ENCODE measurements at regions not wholly inside any gene's neighbourhood (a gene's known extent, or its start where the extent isn't known, plus 50 kb on each side); places are given as distances from the start of the nearest gene placed in this dataset.

DNA sequence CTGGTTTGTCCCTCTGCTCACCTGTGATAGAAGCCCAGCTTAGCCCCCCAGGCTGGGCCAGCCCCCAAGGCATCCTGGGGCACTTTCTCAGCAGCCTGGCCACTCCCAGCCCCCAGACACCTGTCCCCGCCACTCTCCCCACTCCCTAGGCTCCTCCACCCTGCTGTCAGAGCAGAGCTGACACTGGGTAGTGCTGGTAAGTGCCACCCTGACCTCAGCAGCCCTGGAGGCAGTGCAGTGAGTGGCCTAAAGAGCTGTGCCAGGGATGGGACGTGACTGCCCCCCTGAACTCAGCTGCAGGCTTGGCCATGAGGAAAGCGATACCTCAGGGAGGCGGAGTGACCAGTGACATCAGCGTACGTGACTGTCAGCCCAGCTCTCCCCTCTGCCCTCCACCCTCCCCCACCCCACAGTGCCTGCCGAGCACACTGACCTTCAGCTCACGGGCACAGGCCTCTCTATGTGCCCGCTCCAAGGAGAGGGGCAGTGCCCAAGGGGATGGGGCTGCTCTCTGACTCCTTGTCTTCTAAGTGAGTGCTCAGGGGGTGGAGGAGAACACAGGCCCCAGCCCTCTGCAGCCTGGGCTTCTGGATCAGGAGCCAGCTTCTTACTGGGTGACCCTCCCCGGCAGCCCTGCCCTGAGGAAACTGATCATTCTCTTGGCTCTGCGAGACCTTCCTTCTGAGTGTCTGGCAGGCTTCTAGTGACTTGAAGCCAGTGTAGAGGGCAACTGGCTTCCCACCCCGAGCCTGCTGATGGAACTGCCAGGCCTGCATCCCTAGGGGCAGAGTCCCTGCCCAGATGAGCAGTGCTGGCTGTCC lies 172.7 kb downstream of the MRPL14 start (continued):
- TF ChIP-seq, protein P1, sequence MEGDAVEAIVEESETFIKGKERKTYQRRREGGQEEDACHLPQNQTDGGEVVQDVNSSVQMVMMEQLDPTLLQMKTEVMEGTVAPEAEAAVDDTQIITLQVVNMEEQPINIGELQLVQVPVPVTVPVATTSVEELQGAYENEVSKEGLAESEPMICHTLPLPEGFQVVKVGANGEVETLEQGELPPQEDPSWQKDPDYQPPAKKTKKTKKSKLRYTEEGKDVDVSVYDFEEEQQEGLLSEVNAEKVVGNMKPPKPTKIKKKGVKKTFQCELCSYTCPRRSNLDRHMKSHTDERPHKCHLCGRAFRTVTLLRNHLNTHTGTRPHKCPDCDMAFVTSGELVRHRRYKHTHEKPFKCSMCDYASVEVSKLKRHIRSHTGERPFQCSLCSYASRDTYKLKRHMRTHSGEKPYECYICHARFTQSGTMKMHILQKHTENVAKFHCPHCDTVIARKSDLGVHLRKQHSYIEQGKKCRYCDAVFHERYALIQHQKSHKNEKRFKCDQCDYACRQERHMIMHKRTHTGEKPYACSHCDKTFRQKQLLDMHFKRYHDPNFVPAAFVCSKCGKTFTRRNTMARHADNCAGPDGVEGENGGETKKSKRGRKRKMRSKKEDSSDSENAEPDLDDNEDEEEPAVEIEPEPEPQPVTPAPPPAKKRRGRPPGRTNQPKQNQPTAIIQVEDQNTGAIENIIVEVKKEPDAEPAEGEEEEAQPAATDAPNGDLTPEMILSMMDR (CRISPR knock-in tag; IDR thresholded peaks at IDR 0.05), result peak; percentile 43
- TF ChIP-seq FOXK2 (IDR thresholded peaks at IDR 0.05) (no peak), SRSF9 (IDR thresholded peaks at IDR 0.05; ENCODE audit: borderline replicate concordance, insufficient read depth, low read depth, low read length, poor library complexity, severe bottlenecking) (no peak), ZNF318 (CRISPR knock-in tag; IDR thresholded peaks at IDR 0.05) (no peak), PAXIP1 (CRISPR knock-in tag; conservative IDR thresholded peaks at IDR 0.05) (peak; percentile 83)
- TF ChIP-seq, protein P2, sequence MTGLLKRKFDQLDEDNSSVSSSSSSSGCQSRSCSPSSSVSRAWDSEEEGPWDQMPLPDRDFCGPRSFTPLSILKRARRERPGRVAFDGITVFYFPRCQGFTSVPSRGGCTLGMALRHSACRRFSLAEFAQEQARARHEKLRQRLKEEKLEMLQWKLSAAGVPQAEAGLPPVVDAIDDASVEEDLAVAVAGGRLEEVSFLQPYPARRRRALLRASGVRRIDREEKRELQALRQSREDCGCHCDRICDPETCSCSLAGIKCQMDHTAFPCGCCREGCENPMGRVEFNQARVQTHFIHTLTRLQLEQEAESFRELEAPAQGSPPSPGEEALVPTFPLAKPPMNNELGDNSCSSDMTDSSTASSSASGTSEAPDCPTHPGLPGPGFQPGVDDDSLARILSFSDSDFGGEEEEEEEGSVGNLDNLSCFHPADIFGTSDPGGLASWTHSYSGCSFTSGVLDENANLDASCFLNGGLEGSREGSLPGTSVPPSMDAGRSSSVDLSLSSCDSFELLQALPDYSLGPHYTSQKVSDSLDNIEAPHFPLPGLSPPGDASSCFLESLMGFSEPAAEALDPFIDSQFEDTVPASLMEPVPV (CRISPR knock-in tag; IDR thresholded peaks at IDR 0.05), result peak; percentile 78
